Panc1 (cell line): ENCODE measurements at regions not wholly inside any gene's neighbourhood (a gene's known extent, or its start where the extent isn't known, plus 50 kb on each side); places are given as distances from the start of the nearest gene placed in this dataset.
"Not testable (repeated sequence)": the region's sequence is repeated elsewhere in the genome, so short reads cannot be mapped to it uniquely, and the experiment has no call there.

Source experiments
- ATAC-seq: fragments of 200-7000 bp; cut with Tn5 transposase; 2 replicates; pipeline ENCODE4 v1.9.1; 2020; ENCODE audit warnings: mild to moderate bottlenecking, moderate library complexity
- BruUV-seq: library from RNA; stranded (reverse); fragments of 400-500 nt; replicated peaks from 2 replicates; lab custom pipeline; 2021; lab: Mats Ljungman, UMichigan
- CTCF ChIA-PET: fragments of 300-600 bp; sonication (Branson Sonifier 250); formaldehyde crosslinking; loops from one replicate; lab custom pipeline; 2022; ENCODE audit warnings: antibody characterized with exemption; lab: Charles Lee
- POLR2A ChIA-PET: fragments of 300-600 bp; sonication (Branson Sonifier 250); formaldehyde crosslinking; loops from one replicate; lab custom pipeline; 2022; ENCODE audit warnings: antibody characterized with exemption; lab: Charles Lee
- DNase-seq: peaks from one replicate; pipeline ENCODE4 v3.0.0-alpha.2; 2010; ENCODE audit warnings: low read depth, low spot score
- H3K27ac ChIP-seq: 2 replicates; pipeline ENCODE4 v1.5.1; 2011; ENCODE audit warnings: mild to moderate bottlenecking, low read length, inconsistent platforms
- H3K27me3 ChIP-seq: fragments of 200-500 bp; sonication (Bioruptor generic); 2 replicates; pipeline ENCODE4 v1.6.0; 2014; ENCODE audit warnings: low read length, inconsistent platforms; ENCODE audit not compliant: control insufficient read depth, insufficient read depth
- H3K36me3 ChIP-seq: fragments of 200-500 bp; sonication (Bioruptor generic); 2 replicates; pipeline ENCODE4 v1.5.1; 2014; ENCODE audit warnings: inconsistent platforms, mild to moderate bottlenecking, low read length, moderate library complexity; ENCODE audit not compliant: control insufficient read depth, insufficient read depth
- H3K4me1 ChIP-seq: 2 replicates; pipeline ENCODE4 v1.5.1; 2011; ENCODE audit warnings: inconsistent platforms, mild to moderate bottlenecking, low read length, moderate library complexity; ENCODE audit not compliant: control insufficient read depth, insufficient read depth
- H3K4me3 ChIP-seq, 2 experiments: 2 replicates each; pipeline ENCODE4 v1.5.1; 2011 to 2012; ENCODE audit warnings: low read depth in 2 of 2, low read length in 2 of 2, mild to moderate bottlenecking in 2 of 2, inconsistent platforms in 1 of 2, moderate library complexity in 1 of 2
- H3K9me3 ChIP-seq: fragments of 200-500 bp; sonication (Bioruptor generic); 2 replicates; pipeline ENCODE4 v1.5.1; 2014; ENCODE audit warnings: low read depth, mild to moderate bottlenecking, inconsistent platforms, low read length, moderate library complexity; ENCODE audit not compliant: control insufficient read depth, insufficient read depth
- CTCF ChIP-seq: fragments of 450-650 bp; IDR thresholded peaks from 2 replicates; pipeline ENCODE4 v1.5.1; 2017; ENCODE audit warnings: mild to moderate bottlenecking
- POLR2AphosphoS5 ChIP-seq: IDR thresholded peaks from 2 replicates; pipeline ENCODE4 v1.6.1; 2012; ENCODE audit warnings: mild to moderate bottlenecking, low read depth, low read length, moderate library complexity
- SIN3A ChIP-seq: IDR thresholded peaks from 2 replicates; pipeline ENCODE4 v1.6.1; 2012; ENCODE audit warnings: low read depth, mild to moderate bottlenecking, low read length, moderate library complexity, borderline replicate concordance; ENCODE audit not compliant: insufficient read depth
- TCF7L2 ChIP-seq: IDR thresholded peaks from 2 replicates; pipeline ENCODE4 v1.6.1; 2011; ENCODE audit warnings: mild to moderate bottlenecking, low read depth, low read length, inconsistent platforms
- in situ Hi-C: cut with HindIII; loops from 2 replicates; pipeline ENCODE4 v1.10.0; 2016; ENCODE audit warnings: low sequenced_read_pairs, low pct_unique_long_range_greater_than_20kb
- intact Hi-C: fragments of 100-400 bp; cut with micrococcal nuclease; formaldehyde crosslinking; loops from one replicate; pipeline ENCODE4 v1.10.0; 2022; ENCODE audit not compliant: unreplicated experiment
- TF ChIP-seq, protein P1 (sequence below), 2 experiments: IDR thresholded peaks; 2 replicates each; pipeline ENCODE4 v1.6.1; 2011 to 2012; ENCODE audit warnings: low read depth in 2 of 2, control low read depth in 1 of 2, low read length in 1 of 2, mild to moderate bottlenecking in 1 of 2, moderate library complexity in 1 of 2; ENCODE audit not compliant: insufficient read depth in 1 of 2

DNA sequence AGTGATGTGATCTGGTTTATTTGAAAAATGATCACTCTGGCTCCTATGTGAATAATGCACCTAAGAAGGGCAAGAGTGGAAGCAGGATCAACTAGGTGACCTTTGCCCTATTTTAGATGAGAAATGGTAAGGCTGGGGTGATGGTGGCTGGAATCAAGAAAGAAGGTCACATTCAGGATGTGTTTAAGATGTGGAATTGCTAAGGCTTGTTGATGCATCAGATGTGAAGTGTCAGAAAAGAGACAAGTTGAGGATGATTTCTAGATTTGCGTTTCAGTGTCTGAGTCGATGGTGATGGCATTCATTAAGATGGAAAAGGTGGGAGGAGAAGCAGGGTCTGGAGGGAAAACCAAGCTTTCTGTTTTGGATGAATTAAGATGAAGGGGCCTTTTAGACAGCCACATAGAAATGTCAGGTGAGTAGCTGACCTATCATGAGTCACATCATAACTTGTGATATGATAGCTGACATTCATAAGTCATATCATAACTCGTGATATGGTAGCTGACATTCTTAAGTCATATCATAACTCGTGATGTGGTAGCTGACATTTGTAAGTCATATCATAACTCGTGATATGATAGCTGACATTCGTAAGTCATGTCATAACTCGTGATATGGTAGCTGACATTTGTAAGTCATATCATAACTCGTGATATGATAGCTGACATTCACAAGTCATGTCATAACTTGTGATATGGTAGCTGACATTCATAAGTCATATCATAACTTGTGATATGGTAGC is 101.2 kb upstream of the SEC11C start:
- ATAC-seq (no peak), DNase-seq (no peak)
- POLR2A ChIA-PET = no interaction called here
- Histone ChIP-seq H3K27me3 (no peaks in the 10 kb centered on the region), H3K4me1 (no peaks in the 10 kb centered on the region), H3K9me3 (no peaks in the 10 kb centered on the region), H3K4me3 (no peak overlapping the region), H3K36me3 (no peaks in the 10 kb centered on the region), H3K27ac (peak overlapping the region; percentile 48; the same call in 1 of the 2 replicates)
- CTCF ChIA-PET = interaction anchor here (0.7 kb wide), 1 partner anchor 536 kb away, joined by 3 read pairs; no protein-coding TSS in a partner anchor
- TF ChIP-seq TCF7L2 = no peak
- no peak for TF ChIP-seq CTCF
- TF ChIP-seq, protein P1, sequence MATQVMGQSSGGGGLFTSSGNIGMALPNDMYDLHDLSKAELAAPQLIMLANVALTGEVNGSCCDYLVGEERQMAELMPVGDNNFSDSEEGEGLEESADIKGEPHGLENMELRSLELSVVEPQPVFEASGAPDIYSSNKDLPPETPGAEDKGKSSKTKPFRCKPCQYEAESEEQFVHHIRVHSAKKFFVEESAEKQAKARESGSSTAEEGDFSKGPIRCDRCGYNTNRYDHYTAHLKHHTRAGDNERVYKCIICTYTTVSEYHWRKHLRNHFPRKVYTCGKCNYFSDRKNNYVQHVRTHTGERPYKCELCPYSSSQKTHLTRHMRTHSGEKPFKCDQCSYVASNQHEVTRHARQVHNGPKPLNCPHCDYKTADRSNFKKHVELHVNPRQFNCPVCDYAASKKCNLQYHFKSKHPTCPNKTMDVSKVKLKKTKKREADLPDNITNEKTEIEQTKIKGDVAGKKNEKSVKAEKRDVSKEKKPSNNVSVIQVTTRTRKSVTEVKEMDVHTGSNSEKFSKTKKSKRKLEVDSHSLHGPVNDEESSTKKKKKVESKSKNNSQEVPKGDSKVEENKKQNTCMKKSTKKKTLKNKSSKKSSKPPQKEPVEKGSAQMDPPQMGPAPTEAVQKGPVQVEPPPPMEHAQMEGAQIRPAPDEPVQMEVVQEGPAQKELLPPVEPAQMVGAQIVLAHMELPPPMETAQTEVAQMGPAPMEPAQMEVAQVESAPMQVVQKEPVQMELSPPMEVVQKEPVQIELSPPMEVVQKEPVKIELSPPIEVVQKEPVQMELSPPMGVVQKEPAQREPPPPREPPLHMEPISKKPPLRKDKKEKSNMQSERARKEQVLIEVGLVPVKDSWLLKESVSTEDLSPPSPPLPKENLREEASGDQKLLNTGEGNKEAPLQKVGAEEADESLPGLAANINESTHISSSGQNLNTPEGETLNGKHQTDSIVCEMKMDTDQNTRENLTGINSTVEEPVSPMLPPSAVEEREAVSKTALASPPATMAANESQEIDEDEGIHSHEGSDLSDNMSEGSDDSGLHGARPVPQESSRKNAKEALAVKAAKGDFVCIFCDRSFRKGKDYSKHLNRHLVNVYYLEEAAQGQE (IDR thresholded peaks at IDR 0.05; ENCODE audit: insufficient read depth in 1 of 2, low read depth in 2 of 2, low read length in 1 of 2) = no peak
- no peak for TF ChIP-seq SIN3A
- no peak for TF ChIP-seq POLR2AphosphoS5
- in situ Hi-C loops (no loop called here), intact Hi-C loops (no loop called here)
- BruUV-seq = no TSS peak

GRCh38 chr18:59039040-59039320 is 100.7 kb upstream of the SEC11C start:
- H3K27me3 ChIP-seq, in situ Hi-C loops, POLR2A ChIA-PET, intact Hi-C loops, DNase-seq, H3K4me3 ChIP-seq, ATAC-seq, H3K27ac ChIP-seq, H3K9me3 ChIP-seq, H3K36me3 ChIP-seq, BruUV-seq, H3K4me1 ChIP-seq: not testable (repeated sequence)
- CTCF ChIA-PET = interaction anchor here (0.7 kb wide), 1 partner anchor 536 kb away, joined by 3 read pairs; no protein-coding TSS in a partner anchor

- Histone ChIP-seq H3K27ac (no peak overlapping the region), H3K4me1 (no peaks in the 10 kb centered on the region), H3K36me3 (no peaks in the 10 kb centered on the region), H3K27me3 (no peaks in the 10 kb centered on the region), H3K9me3 (no peaks in the 10 kb centered on the region), H3K4me3 (no peak overlapping the region)
- no TSS peak for BruUV-seq
- DNase-seq = no peak
- TF ChIP-seq, protein P1 (IDR thresholded peaks at IDR 0.05; ENCODE audit: insufficient read depth in 1 of 2, low read depth in 2 of 2, low read length in 1 of 2) = no peak
- TF ChIP-seq TCF7L2 (no peak), POLR2AphosphoS5 (no peak), SIN3A (no peak), CTCF (no peak)
- ChIA-PET CTCF (interaction anchor here (0.7 kb wide), 1 partner anchor 537 kb away, joined by 3 read pairs; no protein-coding TSS in a partner anchor), POLR2A (no interaction called here)
- no peak for ATAC-seq
- in situ Hi-C loops (no loop called here), intact Hi-C loops (no loop called here)
These were observed 100.2 kb upstream of the SEC11C start for GRCh38 chr18:59039449-59039848.
